ENCODE measurements at regions not wholly inside any gene's neighbourhood (a gene's known extent, or its start where the extent isn't known, plus 50 kb on each side); places are given as distances from the start of the nearest gene placed in this dataset.
A peak's percentile ranks its signal among the peaks of the same experiment; 100 is the strongest.

DNA sequence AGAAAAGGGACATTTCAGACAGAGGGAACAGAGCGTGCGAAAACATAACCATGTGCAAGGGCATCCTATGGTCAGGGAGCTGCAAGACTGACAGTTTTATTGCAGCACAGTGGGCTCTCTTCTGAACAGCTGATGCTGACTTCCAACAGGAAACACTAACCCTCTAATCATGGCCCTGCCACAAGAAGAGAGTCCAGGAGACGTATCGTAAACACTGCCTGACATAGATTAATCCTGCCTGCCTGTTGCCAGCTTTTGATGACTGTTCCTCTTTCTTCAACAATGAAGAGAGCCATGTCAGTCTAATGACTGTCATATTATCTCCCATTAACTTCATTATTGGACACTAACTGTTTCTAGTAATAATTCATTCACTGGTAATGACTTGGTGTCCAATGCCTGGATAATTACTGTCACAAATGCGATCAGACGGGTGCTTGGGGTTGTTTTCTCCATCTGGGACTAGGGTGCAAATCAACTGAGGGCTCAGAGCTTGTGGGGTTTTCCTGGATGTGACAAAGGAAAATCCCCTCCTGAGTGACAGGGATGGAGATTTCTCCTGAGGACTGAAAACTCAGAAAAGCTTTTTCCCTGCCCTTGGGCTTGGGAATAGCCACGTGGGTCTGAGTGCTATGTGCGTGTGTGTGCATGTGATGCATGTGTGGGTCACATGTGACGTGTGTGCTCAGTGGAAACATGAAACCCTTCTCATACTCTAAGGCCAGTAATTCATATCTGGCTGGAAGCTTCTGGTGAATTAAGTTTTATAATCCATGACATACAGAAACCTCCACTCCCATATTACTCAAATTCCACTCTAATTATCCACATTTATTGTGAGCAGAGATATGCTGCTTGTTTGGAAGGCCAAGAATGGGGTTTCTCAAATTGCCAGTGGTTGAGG, 144.0 kb upstream of the PLXNA2 start:
- no peaks in the 10 kb centered on the region for H3K27me3 ChIP-seq (ENCODE audit: insufficient read depth, low read depth, low read length)
- H3F3A ChIP-seq (ENCODE audit: insufficient read depth, low read length, poor library complexity, severe bottlenecking) = peaks cover 5% of the 10 kb centered on the region
- H3K4me3 ChIP-seq (ENCODE audit: low read length) = no peak overlapping the region
- H3K9me3 ChIP-seq (ENCODE audit: low read length) = no peaks in the 10 kb centered on the region
- no peaks in the 10 kb centered on the region for H3K36me3 ChIP-seq (ENCODE audit: insufficient read depth, low read length)
- H3K9me2 ChIP-seq (ENCODE audit: insufficient read depth, low read length) = no peaks in the 10 kb centered on the region
- no peaks in the 10 kb centered on the region for H3K79me2 ChIP-seq (replicated peaks; ENCODE audit: insufficient read depth, low read length)
- no peak overlapping the region for H2AFZ ChIP-seq (ENCODE audit: low read depth, low read length)
- H3K4me2 ChIP-seq (ENCODE audit: low read length) = no peak overlapping the region
- no peaks in the 10 kb centered on the region for H4K20me1 ChIP-seq (ENCODE audit: insufficient read depth)
- TF ChIP-seq POLR2AphosphoS5 (IDR thresholded peaks at IDR 0.05) = peak; percentile 69
- no peak for TF ChIP-seq RAD21 (conservative IDR thresholded peaks at IDR 0.05)
- peak; percentile 58 for TF ChIP-seq REST (IDR thresholded peaks at IDR 0.05; ENCODE audit: borderline replicate concordance)
- peak; percentile 57 for TF ChIP-seq EP300 (conservative IDR thresholded peaks at IDR 0.05; ENCODE audit: poor library complexity, severe bottlenecking)
- H3K27ac ChIP-seq (ENCODE audit: low read length) = peak overlapping the region; percentile 6
- H3K9ac ChIP-seq (ENCODE audit: low read length) = no peak overlapping the region

DNA sequence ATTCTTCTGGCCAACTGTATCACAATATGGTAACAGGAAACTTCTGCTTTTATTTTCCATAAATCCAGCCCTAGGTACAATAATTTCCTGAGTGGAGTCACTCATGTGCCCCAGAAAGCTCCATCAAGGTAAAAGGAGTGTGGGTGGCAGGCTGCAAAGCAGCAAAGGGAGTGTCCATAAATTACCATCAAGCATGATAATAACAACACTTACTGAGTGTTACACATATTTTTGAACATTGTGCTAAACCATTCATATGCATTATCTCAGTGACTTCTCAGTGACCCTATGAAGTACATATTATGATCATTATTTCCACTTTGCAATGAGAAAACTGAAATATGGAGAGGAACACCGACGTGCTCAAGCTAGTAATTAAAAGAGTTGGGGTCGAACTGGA, 149.2 kb upstream of the PLXNA2 start:
- TF ChIP-seq EZH2 (IDR thresholded peaks at IDR 0.05; ENCODE audit: borderline replicate concordance, insufficient read depth, low read length, poor library complexity, severe bottlenecking) (no peak), REST (IDR thresholded peaks at IDR 0.05; ENCODE audit: borderline replicate concordance) (no peak), RAD21 (conservative IDR thresholded peaks at IDR 0.05) (no peak), TAF1 (IDR thresholded peaks at IDR 0.05; ENCODE audit: low read depth) (no peak), MXI1 (conservative IDR thresholded peaks at IDR 0.05; ENCODE audit: poor library complexity, severe bottlenecking) (no peak), EP300 (conservative IDR thresholded peaks at IDR 0.05; ENCODE audit: poor library complexity, severe bottlenecking) (no peak), POLR2AphosphoS5 (IDR thresholded peaks at IDR 0.05) (no peak), SMC3 (conservative IDR thresholded peaks at IDR 0.05; ENCODE audit: poor library complexity) (no peak)
- TF ChIP-seq, protein P1, sequence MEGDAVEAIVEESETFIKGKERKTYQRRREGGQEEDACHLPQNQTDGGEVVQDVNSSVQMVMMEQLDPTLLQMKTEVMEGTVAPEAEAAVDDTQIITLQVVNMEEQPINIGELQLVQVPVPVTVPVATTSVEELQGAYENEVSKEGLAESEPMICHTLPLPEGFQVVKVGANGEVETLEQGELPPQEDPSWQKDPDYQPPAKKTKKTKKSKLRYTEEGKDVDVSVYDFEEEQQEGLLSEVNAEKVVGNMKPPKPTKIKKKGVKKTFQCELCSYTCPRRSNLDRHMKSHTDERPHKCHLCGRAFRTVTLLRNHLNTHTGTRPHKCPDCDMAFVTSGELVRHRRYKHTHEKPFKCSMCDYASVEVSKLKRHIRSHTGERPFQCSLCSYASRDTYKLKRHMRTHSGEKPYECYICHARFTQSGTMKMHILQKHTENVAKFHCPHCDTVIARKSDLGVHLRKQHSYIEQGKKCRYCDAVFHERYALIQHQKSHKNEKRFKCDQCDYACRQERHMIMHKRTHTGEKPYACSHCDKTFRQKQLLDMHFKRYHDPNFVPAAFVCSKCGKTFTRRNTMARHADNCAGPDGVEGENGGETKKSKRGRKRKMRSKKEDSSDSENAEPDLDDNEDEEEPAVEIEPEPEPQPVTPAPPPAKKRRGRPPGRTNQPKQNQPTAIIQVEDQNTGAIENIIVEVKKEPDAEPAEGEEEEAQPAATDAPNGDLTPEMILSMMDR (IDR thresholded peaks at IDR 0.05; ENCODE audit: poor library complexity, severe bottlenecking) = no peak
- no peak overlapping the region for H3K4me2 ChIP-seq (ENCODE audit: low read length)
- H3K9me2 ChIP-seq (ENCODE audit: insufficient read depth, low read length) = no peaks in the 10 kb centered on the region
- H3K9me3 ChIP-seq (ENCODE audit: low read length) = no peaks in the 10 kb centered on the region
- no peak overlapping the region for H3K27ac ChIP-seq (ENCODE audit: low read length)
- no peak overlapping the region for H3K4me3 ChIP-seq (ENCODE audit: low read length)
- no peaks in the 10 kb centered on the region for H3K36me3 ChIP-seq (ENCODE audit: insufficient read depth, low read length)
- H3K27me3 ChIP-seq (ENCODE audit: insufficient read depth, low read depth, low read length) = no peaks in the 10 kb centered on the region
- H3K9ac ChIP-seq (ENCODE audit: low read length) = no peak overlapping the region
- no peaks in the 10 kb centered on the region for H4K20me1 ChIP-seq (ENCODE audit: insufficient read depth)
- no peaks in the 10 kb centered on the region for H3F3A ChIP-seq (ENCODE audit: insufficient read depth, low read length, poor library complexity, severe bottlenecking)
- H3K79me2 ChIP-seq (replicated peaks; ENCODE audit: insufficient read depth, low read length) = no peaks in the 10 kb centered on the region
- H2AFZ ChIP-seq (ENCODE audit: low read depth, low read length) = no peak overlapping the region
